Keratinocyte (primary cell): ENCODE measurements at regions not wholly inside any gene's neighbourhood (a gene's known extent, or its start where the extent isn't known, plus 50 kb on each side); places are given as distances from the start of the nearest gene placed in this dataset.

Experiments used
- DNase-seq: peaks from one replicate; pipeline ENCODE4 v3.0.0-alpha.2; 2011; ENCODE audit warnings: low read depth, missing footprints, low spot score
- FAIRE-seq: peaks from 2 replicates; lab custom pipeline; 2011; peaks lifted over from hg19 to GRCh38; lab: Jason Lieb, UNC
- H2AFZ ChIP-seq: 2 replicates; pipeline ENCODE4 v1.6.0; 2012; ENCODE audit warnings: low read length, control low read depth, inconsistent platforms; ENCODE audit not compliant: control insufficient read depth
- H3K27ac ChIP-seq: 2 replicates; pipeline ENCODE4 v1.5.1; 2011; ENCODE audit warnings: low read length; ENCODE audit not compliant: control insufficient read depth, insufficient read depth
- H3K27me3 ChIP-seq: 3 replicates; pipeline ENCODE4 v1.6.0; 2011; ENCODE audit warnings: low read length; ENCODE audit not compliant: control insufficient read depth, insufficient read depth; ENCODE audit errors: extremely low read depth
- H3K36me3 ChIP-seq, 2 experiments: 2 replicates in 1 of 2; 3 replicates in 1 of 2; pipeline ENCODE4 v1.5.1; 2011; ENCODE audit warnings: low read length in 2 of 2, mild to moderate bottlenecking in 1 of 2; ENCODE audit not compliant: control insufficient read depth in 2 of 2, insufficient read depth in 2 of 2; ENCODE audit errors: extremely low read depth in 1 of 2
- H3K4me1 ChIP-seq: 3 replicates; pipeline ENCODE4 v1.5.1; 2011; ENCODE audit warnings: low read length; ENCODE audit not compliant: control insufficient read depth, insufficient read depth; ENCODE audit errors: extremely low read depth
- H3K4me2 ChIP-seq: 3 replicates; pipeline ENCODE4 v1.6.0; 2011; ENCODE audit warnings: low read depth, low read length; ENCODE audit not compliant: control insufficient read depth, insufficient read depth; ENCODE audit errors: extremely low read depth
- H3K4me3 ChIP-seq, 3 experiments: fragments of 200-600 bp in 1 of 3; sonication (generic) in 1 of 3; 2 replicates in 2 of 3; 3 replicates in 1 of 3; pipeline ENCODE4 v1.5.1; 2011 to 2016; ENCODE audit warnings: low read length in 3 of 3, mild to moderate bottlenecking in 3 of 3, control low read depth in 2 of 3, inconsistent platforms in 1 of 3, low read depth in 1 of 3, mixed read lengths in 1 of 3, mixed run types in 1 of 3, moderate library complexity in 1 of 3; ENCODE audit not compliant: control insufficient read depth in 2 of 3, insufficient read depth in 2 of 3; ENCODE audit errors: extremely low read depth in 1 of 3
- H3K79me2 ChIP-seq: 2 replicates; pipeline ENCODE4 v1.6.0; 2012; ENCODE audit warnings: low read length; ENCODE audit not compliant: control insufficient read depth, insufficient read depth
- H3K9ac ChIP-seq: 3 replicates; pipeline ENCODE4 v1.6.0; 2011; ENCODE audit warnings: low read length; ENCODE audit not compliant: control insufficient read depth, insufficient read depth; ENCODE audit errors: extremely low read depth
- H3K9me1 ChIP-seq: 3 replicates; pipeline ENCODE4 v1.6.0; 2011; ENCODE audit warnings: low read length; ENCODE audit not compliant: control insufficient read depth, insufficient read depth; ENCODE audit errors: extremely low read depth
- H3K9me3 ChIP-seq: 2 replicates; pipeline ENCODE4 v1.5.1; 2012; ENCODE audit warnings: low read depth, low read length; ENCODE audit not compliant: control insufficient read depth
- H4K20me1 ChIP-seq: 3 replicates; pipeline ENCODE4 v1.6.0; 2011; ENCODE audit warnings: low read length; ENCODE audit not compliant: control insufficient read depth, insufficient read depth; ENCODE audit errors: extremely low read depth
- CTCF ChIP-seq, 3 experiments: IDR thresholded peaks in 1 of 3; conservative IDR thresholded peaks in 1 of 3; optimal IDR thresholded peaks in 1 of 3; 2 replicates in 2 of 3; 3 replicates in 1 of 3; pipeline versions ENCODE3 to v1.5.1; 2011; ENCODE audit warnings: low read length in 3 of 3, mild to moderate bottlenecking in 3 of 3, moderate library complexity in 2 of 3, control low read depth in 1 of 3, inconsistent platforms in 1 of 3; ENCODE audit not compliant: insufficient read depth in 2 of 3; ENCODE audit errors: extremely low read depth in 1 of 3
- EZH2 ChIP-seq: IDR thresholded peaks from one replicate; pipeline ENCODE4 v1.6.1; 2012; ENCODE audit warnings: inconsistent platforms, mild to moderate bottlenecking, low read length, moderate library complexity
- dilution Hi-C: fragments of 300-500 bp; cut with MboI; formaldehyde crosslinking; loops from one replicate; pipeline ENCODE4 v1.7.0; 2020; ENCODE audit warnings: low sequenced_read_pairs; ENCODE audit not compliant: extremely low pct_ligation_motif_present

GRCh38 chr13:104823709-104824108, 1711.8 kb downstream of the EFNB2 start:
- H3K27me3 ChIP-seq = no peaks in the 10 kb centered on the region
- no peak overlapping the region for H3K4me2 ChIP-seq
- no peaks in the 10 kb centered on the region for H3K4me1 ChIP-seq
- no peak overlapping the region for H3K27ac ChIP-seq
- H3K9ac ChIP-seq = no peak overlapping the region
- no peak overlapping the region for H3K4me3 ChIP-seq
- no peaks in the 10 kb centered on the region for H3K36me3 ChIP-seq
- H3K9me1 ChIP-seq = no peaks in the 10 kb centered on the region
- H3K9me3 ChIP-seq = no peaks in the 10 kb centered on the region
- no peak for DNase-seq
- no peak for TF ChIP-seq EZH2
- TF ChIP-seq CTCF (optimal IDR thresholded peaks at IDR 0.05 in 1 of 3, IDR thresholded peaks at IDR 0.05 in 1 of 3, conservative IDR thresholded peaks at IDR 0.05 in 1 of 3; ENCODE audit: extremely low read depth in 1 of 3, insufficient read depth in 2 of 3, low read length in 3 of 3) = no peak
- no peaks in the 10 kb centered on the region for H3K79me2 ChIP-seq
- no peak overlapping the region for H2AFZ ChIP-seq
- dilution Hi-C loops = no loop called here
- no peak for FAIRE-seq
- no peaks in the 10 kb centered on the region for H4K20me1 ChIP-seq

GRCh38 chr13:104823071-104823470, 1712.4 kb downstream of the EFNB2 start:
- no peaks in the 10 kb centered on the region for H3K79me2 ChIP-seq
- no peak overlapping the region for H3K27ac ChIP-seq
- no peaks in the 10 kb centered on the region for H3K9me1 ChIP-seq
- dilution Hi-C loops = no loop called here
- DNase-seq = no peak
- H3K36me3 ChIP-seq = no peaks in the 10 kb centered on the region
- no peaks in the 10 kb centered on the region for H3K9me3 ChIP-seq
- no peak for TF ChIP-seq EZH2
- no peak for TF ChIP-seq CTCF (optimal IDR thresholded peaks at IDR 0.05 in 1 of 3, IDR thresholded peaks at IDR 0.05 in 1 of 3, conservative IDR thresholded peaks at IDR 0.05 in 1 of 3; ENCODE audit: extremely low read depth in 1 of 3, insufficient read depth in 2 of 3, low read length in 3 of 3)
- no peak for FAIRE-seq
- no peaks in the 10 kb centered on the region for H3K4me1 ChIP-seq
- H3K27me3 ChIP-seq = no peaks in the 10 kb centered on the region
- H3K4me3 ChIP-seq = no peak overlapping the region
- no peak overlapping the region for H3K9ac ChIP-seq
- H4K20me1 ChIP-seq = no peaks in the 10 kb centered on the region
- H3K4me2 ChIP-seq = no peak overlapping the region
- no peak overlapping the region for H2AFZ ChIP-seq
